Right atrium auricular region (tissue), 2 donors: ENCODE measurements at regions not wholly inside any gene's neighbourhood (a gene's known extent, or its start where the extent isn't known, plus 50 kb on each side); places are given as distances from the start of the nearest gene placed in this dataset.
"Not testable (repeated sequence)": the region's sequence is repeated elsewhere in the genome, so short reads cannot be mapped to it uniquely, and the experiment has no call there.

Experiments
- DNase-seq: peaks from one replicate; pipeline ENCODE4 v3.0.0-alpha.2; 2019; ENCODE audit warnings: low spot score
- H3K27ac ChIP-seq, 2 donors: fragments of 200-600 bp; sonication (generic); 1 replicate in 1 of 2; 2 replicates in 1 of 2; pipeline ENCODE4 v1.5.1; 2016 to 2019
- H3K27me3 ChIP-seq, 2 donors: fragments of 200-600 bp; sonication (generic); one replicate each; pipeline versions ENCODE4 v1.5.1 to v1.6.0; 2017 to 2019
- H3K36me3 ChIP-seq: fragments of 200-600 bp; sonication (generic); one replicate; pipeline ENCODE4 v1.5.1; 2016
- H3K4me1 ChIP-seq, 2 donors: fragments of 200-600 bp; sonication (generic); one replicate each; pipeline versions ENCODE4 v1.5.1 to v1.6.0; 2017 to 2019
- H3K4me3 ChIP-seq, 2 donors: fragments of 200-600 bp; sonication (generic); 1 replicate in 1 of 2; 2 replicates in 1 of 2; pipeline ENCODE4 v1.5.1; 2017 to 2019; ENCODE audit warnings: mild to moderate bottlenecking in 1 of 2, moderate library complexity in 1 of 2
- H3K9me3 ChIP-seq, 2 donors: fragments of 200-600 bp; sonication (generic); one replicate each; pipeline ENCODE4 v1.5.1; 2019
- CTCF ChIP-seq, 2 donors: fragments of 200-600 bp; sonication (generic); IDR thresholded peaks; one replicate each; pipeline ENCODE4 v1.5.1; 2019; ENCODE audit warnings: antibody characterized with exemption in 2 of 2
- microRNA-seq, 2 donors: library from miRNA; unstranded; fragments of <30 nt; microRNA quantifications; one replicate each; pipeline ENCODE4, GENCODE V29; 2016 to 2017; ENCODE audit warnings: borderline number of aligned reads in 2 of 2, borderline replicate concordance in 1 of 2

GRCh38 chrX:2561456-2561855, 60.7 kb upstream of the DHRSX start:
- no peak overlapping the region for H3K27ac ChIP-seq
- H3K9me3 ChIP-seq = no peaks in the 10 kb centered on the region
- H3K36me3 ChIP-seq = no peaks in the 10 kb centered on the region
- no peak for TF ChIP-seq CTCF (IDR thresholded peaks at IDR 0.05)
- H3K27me3 ChIP-seq = no peaks in the 10 kb centered on the region
- H3K4me1 ChIP-seq = no peaks in the 10 kb centered on the region
- no peak overlapping the region for H3K4me3 ChIP-seq
- no peak for DNase-seq

GRCh38 chrX:2559124-2559523, 58.3 kb upstream of the DHRSX start:
- Histone ChIP-seq H3K27me3 (no peaks in the 10 kb centered on the region), H3K36me3 (no peaks in the 10 kb centered on the region), H3K4me3 (no peak overlapping the region), H3K4me1 (no peaks in the 10 kb centered on the region), H3K9me3 (no peaks in the 10 kb centered on the region), H3K27ac (no peak overlapping the region)
- no peak for DNase-seq
- no peak for TF ChIP-seq CTCF (IDR thresholded peaks at IDR 0.05)

GRCh38 chrX:2554891-2555290, 54.1 kb upstream of the DHRSX start:
- TF ChIP-seq CTCF (IDR thresholded peaks at IDR 0.05) = no peak
- no peak for DNase-seq

GRCh38 chrX:2554066-2554465, 53.3 kb upstream of the DHRSX start:
- not testable (repeated sequence) for H3K4me1 ChIP-seq, H3K9me3 ChIP-seq, H3K36me3 ChIP-seq, H3K4me3 ChIP-seq, H3K27me3 ChIP-seq, H3K27ac ChIP-seq, DNase-seq

More at GRCh38 chrX:2554891-2555290, 54.1 kb upstream of the DHRSX start:
- Histone ChIP-seq H3K36me3 (no peaks in the 10 kb centered on the region), H3K27me3 (no peaks in the 10 kb centered on the region), H3K4me3 (no peak overlapping the region), H3K4me1 (no peaks in the 10 kb centered on the region), H3K27ac (no peak overlapping the region), H3K9me3 (no peaks in the 10 kb centered on the region)

GRCh38 chrX:2552621-2553201, 51.9 kb upstream of the DHRSX start:
- Histone ChIP-seq H3K4me3 (no peak overlapping the region), H3K4me1 (no peaks in the 10 kb centered on the region), H3K27ac (no peak overlapping the region), H3K9me3 (no peaks in the 10 kb centered on the region), H3K36me3 (no peaks in the 10 kb centered on the region), H3K27me3 (no peaks in the 10 kb centered on the region)
- DNase-seq = no peak
- no peak for TF ChIP-seq CTCF (IDR thresholded peaks at IDR 0.05)

GRCh38 chrX:2550328-2551020, 49.7 kb upstream of the DHRSX start:
- no peak for TF ChIP-seq CTCF (IDR thresholded peaks at IDR 0.05)
- H3K4me1 ChIP-seq = no peaks in the 10 kb centered on the region

More at GRCh38 chrX:2550328-2551020, 49.7 kb upstream of the DHRSX start:
- H3K27me3 ChIP-seq = no peaks in the 10 kb centered on the region
- H3K4me3 ChIP-seq = no peak overlapping the region
- no peaks in the 10 kb centered on the region for H3K9me3 ChIP-seq
- DNase-seq = no peak
- no peak overlapping the region for H3K27ac ChIP-seq
- no peaks in the 10 kb centered on the region for H3K36me3 ChIP-seq

Small RNA genes in the stretch of these regions (microRNA-seq; reads per million reads assigned to microRNA genes)
- 0 reads per million in 2 donors for gene MIR6089
